OCI-LY1 (cell line): ENCODE measurements at regions not wholly inside any gene's neighbourhood (a gene's known extent, or its start where the extent isn't known, plus 50 kb on each side); places are given as distances from the start of the nearest gene placed in this dataset.

ENCODE experiments used
- H2AFZ ChIP-seq: fragments of 200-600 bp; sonication (generic), shearing (Covaris generic); 2 replicates; pipeline ENCODE4 v1.6.0; 2014; ENCODE audit warnings: antibody characterized with exemption, mild to moderate bottlenecking, low read length
- H3F3A ChIP-seq: fragments of 200-600 bp; sonication (generic), shearing (Covaris generic); 2 replicates; pipeline ENCODE4 v1.6.0; 2014; ENCODE audit warnings: mild to moderate bottlenecking, antibody characterized with exemption, low read length, moderate library complexity; ENCODE audit not compliant: insufficient read depth
- H3K27ac ChIP-seq: fragments of 200-600 bp; sonication (generic); 2 replicates; pipeline ENCODE4 v1.5.1; 2014; ENCODE audit warnings: low read length, mixed run types, mild to moderate bottlenecking, low read depth; ENCODE audit not compliant: poor library complexity, severe bottlenecking
- H3K27me3 ChIP-seq: fragments of 200-600 bp; sonication (generic); 2 replicates; pipeline ENCODE4 v1.6.0; 2014; ENCODE audit warnings: antibody characterized with exemption, mild to moderate bottlenecking, low read length, moderate library complexity; ENCODE audit not compliant: insufficient read depth
- H3K36me3 ChIP-seq: fragments of 200-600 bp; sonication (generic); 2 replicates; pipeline ENCODE4 v1.6.1; 2014; ENCODE audit warnings: mild to moderate bottlenecking, antibody characterized with exemption, low read length, moderate library complexity, mixed read lengths; ENCODE audit not compliant: insufficient read depth
- H3K4me1 ChIP-seq: fragments of 200-600 bp; sonication (generic); 2 replicates; pipeline ENCODE4 v1.5.1; 2014; ENCODE audit warnings: mild to moderate bottlenecking, low read length, moderate library complexity; ENCODE audit not compliant: insufficient read depth, severe bottlenecking
- H3K4me2 ChIP-seq: fragments of 200-600 bp; sonication (generic), shearing (Covaris generic); 2 replicates; pipeline ENCODE4 v1.6.1; 2014; ENCODE audit warnings: low read length
- H3K4me3 ChIP-seq: fragments of 200-600 bp; sonication (generic); 2 replicates; pipeline ENCODE4 v1.5.1; 2014; ENCODE audit warnings: low read length, low read depth, mild to moderate bottlenecking, mixed read lengths; ENCODE audit not compliant: poor library complexity, severe bottlenecking
- H3K79me2 ChIP-seq: fragments of 200-600 bp; shearing (Covaris generic); 2 replicates; pipeline ENCODE4 v1.6.1; 2016; ENCODE audit warnings: mixed run types, low read length, mixed read lengths; ENCODE audit not compliant: insufficient read depth
- H3K9ac ChIP-seq: fragments of 200-600 bp; sonication (generic), shearing (Covaris generic); 2 replicates; pipeline ENCODE4 v1.6.1; 2014; ENCODE audit warnings: mild to moderate bottlenecking, low read length, mixed read lengths
- H3K9me2 ChIP-seq: fragments of 200-600 bp; sonication (generic), shearing (Covaris generic); 2 replicates; pipeline ENCODE4 v1.6.1; 2014; ENCODE audit warnings: low read depth, mild to moderate bottlenecking, low read length, mixed read lengths
- H3K9me3 ChIP-seq: fragments of 200-600 bp; shearing (Covaris generic); 2 replicates; pipeline ENCODE4 v1.6.1; 2014; ENCODE audit warnings: low read length, mixed read lengths
- H4K20me1 ChIP-seq: fragments of 200-600 bp; sonication (generic), shearing (Covaris generic); 2 replicates; pipeline ENCODE4 v1.6.0; 2016; ENCODE audit warnings: mild to moderate bottlenecking, low read length; ENCODE audit not compliant: insufficient read depth
- EZH2 ChIP-seq: fragments of 200-600 bp; sonication (generic), shearing (Covaris generic); IDR thresholded peaks from 2 replicates; pipeline ENCODE4 v1.8.0; 2017; ENCODE audit warnings: borderline replicate concordance, mixed run types, mild to moderate bottlenecking, antibody characterized with exemption, low read length, moderate library complexity, mixed read lengths
- TF ChIP-seq, protein P1 (sequence below): fragments of 200-600 bp; sonication (generic), shearing (Covaris generic); IDR thresholded peaks from 2 replicates; pipeline ENCODE4 v1.5.1; 2017; ENCODE audit warnings: mild to moderate bottlenecking, antibody characterized with exemption, low read length, moderate library complexity, mixed read lengths

DNA sequence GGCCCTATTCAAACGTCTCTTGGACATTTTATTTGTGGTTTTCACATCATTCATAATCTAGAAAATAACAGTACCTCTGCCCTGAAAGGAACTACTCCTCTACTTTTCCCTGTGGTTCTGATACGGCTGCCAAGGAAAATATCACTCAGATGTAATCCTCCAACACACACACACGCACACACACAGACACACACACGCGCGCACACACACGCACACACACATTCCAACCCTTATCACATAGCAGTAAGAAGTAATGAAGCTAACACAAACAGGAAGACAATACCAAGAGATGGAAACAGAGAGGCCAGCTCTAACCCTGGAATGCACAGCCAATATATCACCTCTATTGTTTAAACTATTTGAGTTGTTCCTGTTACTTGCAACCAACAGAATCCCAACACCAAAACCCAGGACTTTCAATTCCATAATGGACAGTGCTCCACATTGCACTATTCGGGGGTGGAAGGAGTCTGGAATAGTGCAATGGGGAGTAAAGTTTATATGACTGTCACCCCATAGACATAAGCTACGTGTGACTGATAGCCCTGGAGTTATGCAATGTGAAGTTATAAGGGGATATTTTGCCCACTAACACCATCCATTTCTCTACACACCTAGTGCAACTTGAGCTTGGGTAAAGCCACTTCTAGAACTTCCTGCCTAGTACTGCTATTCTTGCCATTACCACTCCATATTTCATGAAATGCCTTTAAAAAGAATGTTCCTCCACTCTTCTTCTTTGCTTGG lies 71.3 kb upstream of the FNDC3B start:
- Histone ChIP-seq H3F3A (no peaks in the 10 kb centered on the region), H3K9ac (no peak overlapping the region)

DNA sequence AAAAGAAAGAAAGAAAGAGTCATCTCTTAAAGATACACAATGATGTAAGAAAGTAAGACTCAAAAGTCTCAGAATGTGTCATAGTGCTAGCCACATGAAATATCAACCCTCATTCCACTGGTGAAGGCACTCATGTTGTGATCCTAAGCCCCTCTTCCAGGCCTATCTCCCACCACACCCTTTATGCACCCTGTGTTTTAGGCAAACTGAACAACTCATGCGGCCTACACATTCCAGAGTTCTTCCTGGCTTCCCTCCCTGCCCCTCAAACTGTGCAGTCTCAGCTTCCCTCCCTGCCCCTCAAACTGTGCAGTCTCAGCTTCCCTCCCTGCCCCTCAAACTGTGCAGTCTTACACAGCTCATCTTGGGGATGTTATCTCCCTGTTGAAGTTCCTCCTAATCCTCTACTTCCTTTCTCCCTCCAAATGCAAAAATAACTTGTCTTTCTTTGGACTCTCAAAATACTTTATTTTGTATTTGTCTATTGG lies 69.0 kb upstream of the FNDC3B start:
- no peaks in the 10 kb centered on the region for H3F3A ChIP-seq
- TF ChIP-seq EZH2 = no peak
- TF ChIP-seq, protein P1, sequence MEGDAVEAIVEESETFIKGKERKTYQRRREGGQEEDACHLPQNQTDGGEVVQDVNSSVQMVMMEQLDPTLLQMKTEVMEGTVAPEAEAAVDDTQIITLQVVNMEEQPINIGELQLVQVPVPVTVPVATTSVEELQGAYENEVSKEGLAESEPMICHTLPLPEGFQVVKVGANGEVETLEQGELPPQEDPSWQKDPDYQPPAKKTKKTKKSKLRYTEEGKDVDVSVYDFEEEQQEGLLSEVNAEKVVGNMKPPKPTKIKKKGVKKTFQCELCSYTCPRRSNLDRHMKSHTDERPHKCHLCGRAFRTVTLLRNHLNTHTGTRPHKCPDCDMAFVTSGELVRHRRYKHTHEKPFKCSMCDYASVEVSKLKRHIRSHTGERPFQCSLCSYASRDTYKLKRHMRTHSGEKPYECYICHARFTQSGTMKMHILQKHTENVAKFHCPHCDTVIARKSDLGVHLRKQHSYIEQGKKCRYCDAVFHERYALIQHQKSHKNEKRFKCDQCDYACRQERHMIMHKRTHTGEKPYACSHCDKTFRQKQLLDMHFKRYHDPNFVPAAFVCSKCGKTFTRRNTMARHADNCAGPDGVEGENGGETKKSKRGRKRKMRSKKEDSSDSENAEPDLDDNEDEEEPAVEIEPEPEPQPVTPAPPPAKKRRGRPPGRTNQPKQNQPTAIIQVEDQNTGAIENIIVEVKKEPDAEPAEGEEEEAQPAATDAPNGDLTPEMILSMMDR = no peak
- no peaks in the 10 kb centered on the region for H3K9me3 ChIP-seq
- no peak overlapping the region for H2AFZ ChIP-seq
- no peaks in the 10 kb centered on the region for H4K20me1 ChIP-seq
- H3K9me2 ChIP-seq = no peaks in the 10 kb centered on the region
- no peaks in the 10 kb centered on the region for H3K27me3 ChIP-seq
- H3K27ac ChIP-seq = no peak overlapping the region
- H3K79me2 ChIP-seq = no peaks in the 10 kb centered on the region
- no peak overlapping the region for H3K4me2 ChIP-seq
- no peak overlapping the region for H3K4me3 ChIP-seq
- no peak overlapping the region for H3K9ac ChIP-seq
- H3K4me1 ChIP-seq = no peaks in the 10 kb centered on the region
- no peaks in the 10 kb centered on the region for H3K36me3 ChIP-seq

More for the DNA sequence above, 71.3 kb upstream of the FNDC3B start:
- H3K27me3 ChIP-seq = no peaks in the 10 kb centered on the region
- H4K20me1 ChIP-seq = no peaks in the 10 kb centered on the region
- H3K9me2 ChIP-seq = no peaks in the 10 kb centered on the region
- no peak overlapping the region for H2AFZ ChIP-seq
- H3K4me1 ChIP-seq = no peaks in the 10 kb centered on the region
- no peaks in the 10 kb centered on the region for H3K9me3 ChIP-seq
- H3K27ac ChIP-seq = no peak overlapping the region
- no peaks in the 10 kb centered on the region for H3K79me2 ChIP-seq
- no peak for TF ChIP-seq EZH2
- TF ChIP-seq, protein P1 = no peak
- H3K36me3 ChIP-seq = no peaks in the 10 kb centered on the region
- no peak overlapping the region for H3K4me2 ChIP-seq
- H3K4me3 ChIP-seq = no peak overlapping the region

DNA sequence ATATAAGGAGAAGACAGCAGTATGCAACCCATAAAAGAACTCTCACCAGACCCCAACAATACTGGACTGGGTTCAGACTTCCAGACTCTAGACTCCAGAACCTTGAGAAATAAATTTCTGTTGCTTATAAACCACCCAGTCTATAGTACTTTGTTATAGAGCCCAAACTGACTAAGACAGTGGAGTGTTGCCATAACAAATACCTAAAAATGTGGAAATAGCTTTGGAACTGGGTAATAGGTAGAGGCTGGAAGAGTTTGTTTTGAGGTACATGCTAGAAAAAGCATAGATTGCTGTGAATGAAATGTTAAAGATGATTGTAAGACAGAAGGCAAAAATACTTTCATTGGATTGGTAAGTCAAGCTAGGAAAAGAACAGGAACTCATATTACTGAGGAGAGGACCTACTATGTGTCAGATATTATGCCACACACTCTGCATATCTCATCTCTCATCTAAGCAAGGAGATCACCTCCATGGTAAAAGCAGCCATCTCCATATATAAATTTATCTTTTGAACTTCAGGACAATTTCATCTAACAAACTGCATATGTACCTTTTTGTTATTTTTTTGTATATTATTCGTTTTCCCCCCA lies 67.4 kb upstream of the FNDC3B start:
- no peaks in the 10 kb centered on the region for H4K20me1 ChIP-seq
- H3K79me2 ChIP-seq = no peaks in the 10 kb centered on the region
- H3K36me3 ChIP-seq = no peaks in the 10 kb centered on the region
- H3K4me3 ChIP-seq = no peak overlapping the region
- no peak overlapping the region for H3K27ac ChIP-seq
- H3K9me3 ChIP-seq = no peaks in the 10 kb centered on the region
- no peaks in the 10 kb centered on the region for H3K9me2 ChIP-seq
- no peak overlapping the region for H3K9ac ChIP-seq
- no peaks in the 10 kb centered on the region for H3K27me3 ChIP-seq
- TF ChIP-seq, protein P1 = no peak
- no peak for TF ChIP-seq EZH2
- H3K4me1 ChIP-seq = no peaks in the 10 kb centered on the region
- H2AFZ ChIP-seq = no peak overlapping the region
- no peaks in the 10 kb centered on the region for H3F3A ChIP-seq
- no peak overlapping the region for H3K4me2 ChIP-seq
